Amygdala (tissue), 56 donors: ENCODE measurements at regions not wholly inside any gene's neighbourhood (a gene's known extent, or its start where the extent isn't known, plus 50 kb on each side); places are given as distances from the start of the nearest gene placed in this dataset.
"Not testable (repeated sequence)": the region's sequence is repeated elsewhere in the genome, so short reads cannot be mapped to it uniquely, and the experiment has no call there.

Source experiments
- DNase-seq, 56 donors: peaks; one replicate each; lab custom pipeline; 2025; lab: John Stamatoyannopoulos, UW

GRCh38 chrX:120753413-120754251 is 122.0 kb downstream of the CT47B1 start:
- DNase-seq, result no peak

- no peak for DNase-seq
Observed at GRCh38 chrX:120752431-120753082, 122.7 kb upstream of the C1GALT1C1 start.

GRCh38 chrX:120751683-120752082 is 121.8 kb upstream of the C1GALT1C1 start:
- DNase-seq, result no peak

GRCh38 chrX:120750381-120750780 is 120.5 kb upstream of the C1GALT1C1 start:
- DNase-seq, result no peak

- DNase-seq, result no peak
Observed at GRCh38 chrX:120749141-120749846, 119.4 kb upstream of the C1GALT1C1 start.

GRCh38 chrX:120746153-120746552 is 116.3 kb upstream of the C1GALT1C1 start:
- no peak for DNase-seq

- DNase-seq, result no peak
Observed at GRCh38 chrX:120742946-120743665, 113.3 kb upstream of the C1GALT1C1 start.

- no peak for DNase-seq
Observed at GRCh38 chrX:120741452-120741851, 111.6 kb upstream of the C1GALT1C1 start.

GRCh38 chrX:120740072-120740471 is 110.2 kb upstream of the C1GALT1C1 start:
- DNase-seq, result no peak

- no peak for DNase-seq
Observed at GRCh38 chrX:120739300-120739699, 109.4 kb upstream of the C1GALT1C1 start.

- no peak for DNase-seq
Observed at GRCh38 chrX:120736989-120737388, 107.1 kb upstream of the C1GALT1C1 start.

GRCh38 chrX:120735966-120736365 is 106.1 kb upstream of the C1GALT1C1 start:
- no peak for DNase-seq

GRCh38 chrX:120732879-120733278 is 103.0 kb upstream of the C1GALT1C1 start:
- no peak for DNase-seq

- DNase-seq, result no peak
Observed at GRCh38 chrX:120732461-120732860, 102.6 kb upstream of the C1GALT1C1 start.

- no peak for DNase-seq
Observed at GRCh38 chrX:120731386-120731785, 101.5 kb upstream of the C1GALT1C1 start.

GRCh38 chrX:120729506-120730255 is 99.8 kb upstream of the C1GALT1C1 start:
- DNase-seq, result not testable (repeated sequence)

- DNase-seq, result no peak
Observed at GRCh38 chrX:120727911-120728310, 98.1 kb upstream of the C1GALT1C1 start.

GRCh38 chrX:120727452-120727851 is 97.6 kb upstream of the C1GALT1C1 start:
- DNase-seq, result no peak

GRCh38 chrX:120726294-120726693 is 96.4 kb upstream of the C1GALT1C1 start:
- no peak for DNase-seq

- DNase-seq, result no peak
Observed at GRCh38 chrX:120725874-120726273, 96.0 kb upstream of the C1GALT1C1 start.
